Stimulated activated CD8-positive, alpha-beta memory T cell treated with anti-CD3 and anti-CD28 coated beads, Interleukin-2, amount 100 ng/mL, for 48 hours (primary cell): ENCODE measurements at regions not wholly inside any gene's neighbourhood (a gene's known extent, or its start where the extent isn't known, plus 50 kb on each side); places are given as distances from the start of the nearest gene placed in this dataset.

Experiments
- DNase-seq, 2 donors: peaks; one replicate each; pipeline ENCODE4 v3.0.0-alpha.2; 2020; ENCODE audit warnings: low read depth in 2 of 2

DNA sequence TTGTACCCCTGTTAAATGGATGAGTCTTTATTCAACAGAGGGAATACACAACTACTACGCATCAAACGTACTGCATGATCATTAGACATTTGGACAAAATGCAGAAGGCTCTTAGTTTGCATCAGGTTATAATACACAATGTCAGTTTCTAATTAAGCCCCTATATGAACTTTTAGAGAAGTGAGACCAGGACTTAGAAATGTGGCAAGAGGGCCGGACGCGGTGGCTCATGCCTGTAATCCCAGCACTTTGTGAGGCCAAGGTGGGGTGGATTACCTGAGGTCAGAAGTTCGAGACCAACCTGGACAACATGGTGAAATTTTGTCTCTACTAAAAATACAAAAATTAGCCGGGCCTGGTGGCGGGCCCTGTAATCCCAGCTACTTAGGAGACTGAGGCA, 76.3 kb upstream of the MGMT start:
- no peak for DNase-seq

DNA sequence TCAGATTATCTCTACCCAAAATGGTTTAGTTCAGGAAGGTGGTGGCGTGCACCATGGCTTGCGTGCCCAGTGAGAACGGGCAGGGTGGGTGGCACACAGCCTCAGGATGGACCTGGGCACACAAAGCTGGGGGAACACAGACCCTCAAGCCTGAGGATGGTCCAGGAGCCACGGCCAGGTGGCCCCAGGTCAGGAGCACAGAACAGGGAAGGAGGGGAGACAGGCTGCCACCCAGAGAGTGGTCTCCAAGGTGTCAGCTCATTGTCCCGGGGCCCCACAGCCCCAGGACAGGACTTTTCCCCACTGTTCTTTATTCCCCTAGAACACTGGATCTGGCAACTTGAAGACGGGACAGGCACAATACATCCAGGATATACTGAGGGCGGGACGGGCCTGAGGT, 75.6 kb upstream of the MGMT start:
- no peak for DNase-seq

DNA sequence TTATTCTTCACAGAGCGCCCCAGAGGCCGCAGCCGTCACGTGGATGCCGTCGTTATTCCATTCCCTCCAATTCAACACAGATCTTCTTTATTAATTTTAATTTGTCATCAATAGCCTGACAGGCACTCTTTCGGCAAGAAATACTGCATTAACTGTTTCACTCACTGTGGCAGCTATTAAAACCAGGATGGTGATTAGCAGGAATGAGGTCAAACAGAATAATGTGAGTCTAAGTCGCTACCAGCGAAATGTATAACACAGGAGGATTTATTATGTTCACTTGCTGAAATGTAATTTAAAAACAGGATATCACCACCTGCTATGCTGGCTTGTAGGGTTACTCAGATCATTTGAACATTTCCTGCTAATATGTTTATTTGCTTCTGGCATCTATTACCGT, 74.2 kb upstream of the MGMT start:
- DNase-seq: no peak

DNA sequence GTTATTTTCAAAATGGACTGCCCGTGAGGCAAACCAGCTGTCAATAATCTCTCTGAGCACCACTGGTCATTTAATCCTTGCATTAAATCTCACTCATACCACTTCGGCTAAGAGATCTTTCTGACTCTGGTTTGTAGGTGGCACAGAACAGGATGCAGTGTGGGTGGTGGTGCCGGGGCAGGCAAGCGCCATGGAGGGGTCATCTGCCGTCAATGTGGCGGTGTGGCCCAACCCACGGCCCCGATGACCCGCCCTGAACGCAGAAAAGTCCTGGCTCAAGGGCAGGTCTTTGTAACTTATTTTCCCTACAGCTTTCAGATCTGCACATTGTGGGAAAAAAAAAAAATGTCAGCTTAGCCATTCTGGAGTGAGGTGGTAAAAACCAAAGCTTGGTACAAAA, 73.2 kb upstream of the MGMT start:
- no peak for DNase-seq

DNA sequence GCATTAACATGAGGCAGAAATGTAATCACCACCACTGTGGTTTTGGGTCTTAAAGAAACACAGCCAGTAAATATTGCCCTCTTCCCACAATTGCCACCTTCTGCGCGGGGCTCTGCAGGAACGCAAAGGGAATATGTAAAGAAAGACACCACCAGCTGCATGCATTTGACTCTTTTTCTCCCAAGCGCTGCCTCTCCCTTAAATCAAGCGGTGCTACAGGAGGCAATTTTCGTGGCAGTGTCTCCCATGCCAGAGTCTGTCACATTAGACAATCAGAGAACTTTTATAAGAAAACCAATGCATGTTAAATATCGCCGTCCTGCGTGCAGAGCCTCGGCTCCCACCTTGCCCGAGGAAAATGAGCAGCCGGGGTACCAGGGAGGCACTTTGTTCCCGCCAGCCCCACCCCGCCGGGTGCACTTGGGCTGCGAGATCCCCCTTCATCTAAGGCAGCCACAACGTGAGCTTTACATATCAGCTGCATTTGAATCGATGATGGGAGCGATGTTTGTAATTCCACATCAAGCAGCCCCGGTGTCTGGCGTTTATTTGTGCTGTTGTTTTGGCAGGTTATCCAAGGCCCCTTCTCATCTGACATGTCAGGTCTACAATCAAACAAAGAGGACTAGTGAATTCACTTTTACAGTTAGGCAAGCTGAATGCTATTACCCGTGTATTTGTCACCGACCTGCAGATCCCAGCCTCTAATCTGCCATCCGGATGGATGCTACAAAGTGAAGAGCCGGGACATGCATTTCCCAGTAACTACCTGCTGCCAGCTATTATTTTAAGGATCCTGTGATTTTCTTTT, 72.3 kb upstream of the MGMT start:
- DNase-seq: no peak

DNA sequence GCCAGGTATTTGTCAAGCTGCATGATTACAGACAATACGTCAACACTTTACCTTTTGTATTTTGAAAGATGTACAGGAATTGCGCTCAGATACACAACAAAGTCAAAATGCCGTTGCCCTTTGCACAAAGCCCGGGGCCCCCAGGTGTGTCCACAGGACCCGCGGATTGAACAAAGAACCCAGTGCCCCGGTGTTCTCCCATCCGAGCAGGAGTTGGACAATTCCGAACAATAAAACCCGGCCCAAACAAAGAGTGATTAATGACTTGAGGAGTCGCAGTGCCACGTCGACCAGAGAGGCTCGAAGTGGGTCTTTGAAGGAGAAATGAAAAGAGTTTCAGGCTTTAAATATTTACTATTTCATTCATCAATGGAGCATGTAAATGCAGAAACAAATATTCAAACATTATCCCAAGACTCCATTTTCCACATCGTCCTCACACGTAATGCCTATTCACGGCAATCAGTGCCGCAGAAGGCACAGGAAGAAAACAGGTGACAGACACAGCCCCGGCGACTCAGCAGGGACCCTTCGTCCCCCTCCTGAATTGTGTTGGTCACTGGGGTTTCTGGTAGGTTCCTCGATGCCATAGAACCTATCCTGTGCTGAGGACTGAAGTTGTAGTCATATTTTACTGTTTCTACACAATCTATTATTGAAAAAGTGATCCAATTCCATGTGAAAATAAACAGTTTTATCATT, 70.9 kb upstream of the MGMT start:
- DNase-seq: no peak

DNA sequence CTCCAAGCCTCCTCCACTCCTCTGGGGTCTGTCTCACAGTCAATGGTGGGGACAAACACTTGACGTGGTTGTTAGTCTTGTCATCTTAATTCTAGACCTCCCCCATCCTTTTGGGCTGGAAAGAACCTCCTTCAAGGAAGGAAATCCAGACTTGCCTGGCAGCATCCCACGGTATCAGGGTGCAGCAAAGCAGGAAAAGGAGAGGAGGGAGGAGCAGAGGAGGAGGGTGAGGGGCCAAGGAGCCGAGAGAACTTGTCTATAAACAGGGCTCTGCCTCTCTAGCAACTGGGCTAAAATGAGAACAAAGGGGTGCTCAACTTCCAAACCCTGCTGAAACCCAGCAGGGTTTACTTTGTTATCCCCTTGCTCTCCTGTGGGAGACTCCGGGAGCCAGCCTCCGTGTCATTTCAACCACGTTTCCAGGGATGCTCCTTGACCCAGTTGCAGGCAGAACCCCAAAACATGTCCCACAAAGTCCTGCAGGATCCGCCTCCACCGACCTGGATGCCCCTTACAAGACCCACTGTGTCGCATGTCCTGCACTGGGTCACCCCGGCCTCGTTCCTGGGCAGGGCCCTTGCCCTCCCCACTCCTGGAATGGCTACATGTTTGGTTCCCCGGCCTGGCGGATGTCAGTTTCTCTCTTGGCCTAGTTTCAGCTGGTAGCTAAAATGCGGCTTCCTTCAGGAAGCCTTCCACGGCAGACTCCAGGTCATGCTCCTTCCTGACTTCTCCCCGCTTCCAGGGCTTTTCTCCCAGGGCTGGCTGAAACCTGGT, 69.7 kb upstream of the MGMT start:
- DNase-seq: no peak

DNA sequence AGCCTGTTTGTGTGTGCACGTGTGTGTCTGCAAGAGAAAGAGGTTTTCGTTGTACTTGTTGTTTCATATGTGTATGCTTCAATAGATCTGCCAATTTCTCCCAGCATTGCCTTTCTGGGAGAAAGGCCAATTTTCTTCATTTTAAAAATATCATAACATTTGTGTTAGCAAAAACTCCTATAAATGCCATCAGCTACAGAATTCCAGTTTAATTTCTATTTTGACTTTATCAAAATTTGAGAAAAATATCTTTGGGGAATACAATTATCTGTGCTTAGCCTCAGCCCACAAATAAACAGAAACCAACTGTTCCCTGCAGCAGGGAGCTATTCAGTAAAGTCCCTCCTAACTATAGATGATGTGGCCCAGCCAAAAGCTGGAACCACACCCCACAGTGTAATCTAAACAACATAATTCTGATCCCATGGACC, 68.3 kb upstream of the MGMT start:
- DNase-seq: no peak

DNA sequence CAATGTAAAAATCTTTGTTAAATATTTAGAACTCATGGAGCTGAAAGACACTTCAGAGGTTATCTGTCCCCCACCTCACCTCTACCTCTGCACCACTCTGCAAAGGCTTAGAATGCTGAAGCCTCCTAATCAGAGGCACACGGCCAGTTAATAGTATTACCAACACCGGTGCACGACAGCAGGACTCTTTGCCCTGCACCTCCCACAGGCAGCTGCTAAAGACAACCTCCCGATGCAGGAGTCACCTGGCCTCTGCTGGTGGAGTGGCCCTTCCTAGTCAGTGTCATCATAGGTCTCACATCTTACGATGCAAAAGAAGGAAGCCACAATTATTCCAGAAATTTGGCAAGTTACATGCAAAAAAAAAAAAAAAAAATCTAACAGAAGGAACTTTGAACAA, 66.6 kb upstream of the MGMT start:
- DNase-seq: no peak

DNA sequence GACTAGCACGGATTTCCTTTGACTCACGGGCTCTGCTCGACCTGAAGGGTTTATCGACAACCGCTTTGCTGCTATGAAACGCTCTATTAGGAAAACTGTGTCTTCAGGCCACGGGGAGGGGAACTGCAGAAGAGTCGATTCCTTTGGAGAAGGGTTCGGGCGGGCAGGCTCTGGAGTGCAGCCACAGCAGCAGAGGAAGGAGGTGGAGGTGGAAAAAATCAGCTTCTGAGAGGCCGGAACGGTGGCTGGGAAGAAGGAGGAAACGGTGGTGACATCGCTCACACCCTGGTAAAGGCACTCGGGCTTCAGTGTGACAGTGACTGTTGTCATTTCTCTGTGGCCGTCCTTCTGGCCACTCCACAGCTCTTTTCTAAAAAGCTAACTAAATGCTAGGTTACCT, 64.6 kb upstream of the MGMT start:
- DNase-seq: no peak

DNA sequence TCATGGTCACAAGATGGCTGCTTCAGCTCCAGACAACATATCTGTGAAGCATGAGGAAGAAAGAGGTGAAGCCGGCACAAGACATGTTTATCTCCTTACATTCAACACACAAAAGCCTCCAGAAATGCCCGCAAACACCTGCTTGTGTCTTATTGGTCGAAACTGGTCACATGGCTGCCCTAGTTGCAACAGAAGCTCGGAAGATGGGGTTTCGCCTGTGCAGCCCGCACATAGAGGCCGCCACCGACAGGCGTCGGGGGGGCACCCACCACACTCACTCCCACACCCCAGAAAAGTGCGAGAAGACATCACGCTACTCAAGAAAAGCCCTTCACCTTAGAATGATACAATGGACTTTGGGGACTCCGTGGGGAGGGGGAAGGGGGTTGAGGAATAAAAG, 63.0 kb upstream of the MGMT start:
- DNase-seq: no peak

DNA sequence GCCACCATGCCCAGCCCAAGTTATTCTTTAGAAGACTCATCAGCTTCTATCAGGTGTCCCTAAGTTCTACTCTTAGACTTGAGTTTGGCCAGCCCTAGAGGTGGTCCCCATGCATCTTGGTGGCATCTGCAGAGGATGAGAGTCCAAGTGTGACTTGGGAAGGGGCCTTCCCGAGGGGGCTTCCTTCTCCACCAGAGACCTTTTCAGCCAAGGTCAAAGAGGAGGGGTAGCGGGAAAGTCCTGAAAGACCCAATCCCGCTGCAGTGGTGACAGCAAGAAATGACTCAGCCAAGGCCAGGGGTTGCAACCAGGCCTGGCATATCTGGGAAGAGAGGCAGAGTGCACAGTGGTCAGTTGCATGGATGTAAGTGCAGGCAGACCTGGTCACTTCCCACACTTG, 61.7 kb upstream of the MGMT start:
- no peak for DNase-seq

DNA sequence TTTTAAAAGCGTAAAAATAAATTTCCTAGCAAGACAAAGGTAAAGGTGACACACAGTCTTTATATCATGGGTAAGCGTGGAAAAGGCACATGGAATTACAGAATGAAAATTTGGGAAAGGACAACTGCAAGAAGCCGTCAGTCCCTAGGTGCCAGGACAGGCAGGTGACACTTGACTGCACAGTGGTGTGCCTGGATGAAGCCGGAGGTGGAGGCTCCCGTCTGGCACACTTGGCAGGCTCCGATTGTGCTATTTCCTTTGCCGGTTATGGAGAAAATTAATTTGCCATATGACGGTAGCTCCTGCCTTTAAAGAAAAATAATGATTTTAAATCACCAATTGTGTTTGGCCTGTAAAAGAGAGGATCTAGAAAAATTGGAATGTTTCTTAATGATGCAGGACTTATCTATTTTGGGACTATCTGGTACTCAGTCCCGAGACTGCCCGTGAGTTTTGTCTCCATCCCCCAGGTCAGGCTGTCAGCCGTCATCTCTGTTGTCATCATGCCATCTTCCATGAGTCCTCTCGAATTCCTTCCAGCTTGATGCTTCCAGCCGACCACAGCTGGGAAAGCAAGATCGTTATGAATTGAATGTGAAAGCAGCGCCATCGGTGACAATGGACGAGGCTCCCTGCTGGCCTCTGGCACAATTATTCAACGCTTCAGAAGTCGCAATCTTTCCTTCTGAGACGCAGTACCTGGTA, 56.2 kb upstream of the MGMT start:
- DNase-seq: no peak

DNA sequence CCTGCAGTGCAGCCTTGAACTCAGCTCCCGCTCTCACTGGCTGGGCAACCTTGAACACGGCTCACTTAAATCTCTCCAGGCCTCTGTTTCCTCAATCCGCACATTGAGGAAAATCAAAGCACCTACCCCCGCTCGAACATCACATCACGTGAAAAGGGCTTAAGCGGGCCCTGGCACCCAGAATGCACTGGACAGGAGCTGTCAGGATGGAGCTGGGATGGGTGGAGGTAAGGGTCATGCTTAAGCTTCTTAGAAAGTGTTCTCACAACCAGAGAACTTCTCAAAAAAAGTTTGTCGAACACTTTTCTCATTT, 55.7 kb upstream of the MGMT start:
- DNase-seq: no peak

DNA sequence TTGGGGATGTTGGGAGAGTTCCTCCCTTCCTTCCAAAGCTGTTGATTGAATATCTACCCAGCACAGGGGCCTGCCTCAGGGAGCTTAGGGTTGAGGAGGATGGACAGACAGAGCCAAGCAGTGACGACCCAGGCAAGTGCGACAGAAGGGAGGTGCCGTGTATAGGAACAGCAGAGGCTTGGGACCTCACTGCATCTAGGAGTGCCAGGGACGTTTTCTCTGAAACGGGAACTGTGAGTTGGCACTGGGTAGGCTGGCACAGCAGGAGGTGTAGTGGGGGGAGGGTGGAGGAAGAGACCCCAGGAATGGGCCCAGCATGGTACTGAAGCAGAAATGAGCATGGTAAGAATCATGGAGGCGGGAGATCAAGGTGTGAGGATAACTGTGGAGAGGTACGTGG, 55.3 kb upstream of the MGMT start:
- no peak for DNase-seq

DNA sequence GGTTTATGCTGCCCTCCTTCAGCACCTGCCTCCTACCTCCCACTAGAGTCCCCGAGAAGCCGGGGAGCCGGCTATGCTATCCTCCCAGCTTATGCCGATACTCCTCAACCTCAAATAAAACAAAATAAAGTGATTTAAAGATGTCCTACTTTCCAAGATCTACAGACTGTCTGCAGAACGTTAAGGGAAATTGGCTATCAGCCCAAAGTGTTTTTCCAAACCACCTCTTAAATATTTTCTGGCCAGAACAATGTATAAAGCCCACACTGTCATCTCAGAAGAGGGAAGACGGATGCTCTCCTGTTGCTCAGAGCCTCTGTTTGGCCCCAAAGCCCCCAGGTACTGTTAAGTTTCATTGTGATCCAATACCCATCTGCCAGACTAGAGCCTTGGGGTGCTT, 54.0 kb upstream of the MGMT start:
- DNase-seq: no peak

DNA sequence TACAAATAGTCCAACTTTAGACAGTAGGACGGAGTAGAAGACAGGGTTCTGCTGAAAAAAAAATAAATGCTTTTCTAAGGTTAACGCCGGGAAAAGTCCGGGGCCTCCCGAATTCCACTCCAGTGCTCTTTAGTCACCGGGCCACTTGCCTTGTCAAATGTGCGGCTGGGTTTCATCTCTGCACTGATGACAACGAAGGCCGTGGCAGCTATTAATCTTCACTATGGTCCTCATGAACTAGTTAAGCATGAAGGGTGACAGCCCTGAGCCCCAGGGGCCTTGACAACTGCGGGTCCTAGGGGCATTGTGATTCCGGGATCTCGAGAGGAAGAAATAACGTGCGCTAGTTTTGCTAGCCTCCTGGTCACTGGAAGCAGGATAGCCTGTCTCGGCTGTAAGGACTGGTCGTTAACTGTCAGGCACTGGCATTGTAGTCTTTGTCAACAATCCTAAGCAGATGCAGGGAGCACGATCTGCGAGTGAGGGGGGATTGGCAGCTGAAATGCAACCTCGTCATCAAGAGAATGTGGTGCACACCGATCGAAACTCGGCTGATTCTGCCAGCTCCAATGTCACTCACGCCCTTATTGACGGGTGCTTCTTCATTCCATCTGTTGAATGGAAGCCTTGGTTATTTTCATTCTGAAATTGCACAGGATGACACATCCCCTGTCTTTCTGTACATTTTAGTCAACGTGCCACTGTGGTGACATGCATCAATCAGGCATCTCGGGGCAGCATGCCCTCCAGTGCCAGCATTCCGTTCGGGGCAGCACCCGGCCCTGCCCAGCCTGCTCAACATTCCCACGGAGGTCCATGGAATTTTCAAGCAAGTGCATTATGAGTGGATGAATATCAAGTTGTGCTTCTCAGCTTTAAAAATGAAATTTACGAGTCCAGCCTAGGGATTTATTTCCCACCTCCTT, 51.6 kb upstream of the MGMT start:
- DNase-seq: no peak

DNA sequence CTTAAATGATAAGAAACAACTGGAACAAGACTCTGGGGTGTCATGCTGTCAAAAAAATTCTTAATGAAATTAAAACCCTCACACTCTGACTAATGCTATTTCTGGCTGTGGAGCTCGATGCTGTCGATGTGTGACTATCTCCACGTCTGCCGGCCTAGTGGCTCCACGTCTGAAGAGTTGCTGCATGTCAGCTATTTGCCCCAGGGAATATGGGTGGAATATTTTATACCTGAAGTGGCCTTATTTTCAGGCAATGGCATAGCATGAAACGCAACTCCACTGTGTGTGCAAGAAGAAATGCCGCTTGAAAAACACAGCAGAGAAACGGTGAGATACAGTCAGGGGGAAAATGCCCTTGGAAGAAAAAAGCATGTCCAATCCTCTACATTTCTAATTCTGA, 50.9 kb upstream of the MGMT start:
- no peak for DNase-seq

DNA sequence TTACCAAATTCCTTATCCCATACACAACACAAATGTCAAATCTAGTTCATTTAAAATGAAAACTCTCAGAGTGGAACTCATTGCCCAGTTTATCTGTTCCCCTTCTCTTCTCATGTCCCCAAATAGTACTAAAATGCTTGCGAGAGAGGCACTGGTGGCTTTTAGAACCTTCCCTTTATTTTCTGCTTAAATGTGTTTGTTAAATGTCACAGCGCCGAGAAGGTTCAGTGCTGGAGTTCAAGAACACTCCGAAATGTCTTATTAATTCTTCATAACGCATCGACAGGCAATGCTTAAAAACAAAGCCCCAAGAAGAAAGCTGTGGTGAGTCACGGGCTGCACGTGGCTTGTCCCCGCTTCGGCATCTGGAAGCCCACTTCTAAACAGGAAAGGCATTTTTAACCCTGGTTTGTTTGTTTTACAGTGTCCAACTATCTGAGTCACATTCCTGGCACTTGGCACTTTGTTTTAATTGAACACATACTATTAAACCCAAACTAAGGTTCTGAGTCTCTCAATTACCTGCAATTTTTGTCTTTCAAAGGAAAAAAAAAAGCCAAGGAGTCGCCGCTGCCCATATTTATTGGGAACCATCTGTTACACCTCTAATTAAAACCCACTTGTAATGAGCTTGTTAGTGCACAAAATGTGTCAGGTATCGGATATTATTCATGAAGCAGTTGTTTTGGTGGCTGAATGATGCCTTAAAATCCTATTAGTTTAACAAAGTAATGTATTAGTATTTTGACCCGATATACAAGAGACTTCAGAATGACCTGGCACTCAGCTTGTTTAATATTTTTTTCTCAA, 49.9 kb upstream of the MGMT start:
- no peak for DNase-seq
